ENCODE measurements at regions not wholly inside any gene's neighbourhood (a gene's known extent, or its start where the extent isn't known, plus 50 kb on each side); places are given as distances from the start of the nearest gene placed in this dataset.

GRCh38 chr4:12118651-12119213 lies 690.0 kb upstream of the HS3ST1 start:
- Histone ChIP-seq H3K14ac (ENCODE audit: insufficient read length) (no peak overlapping the region), H2BK5ac (ENCODE audit: low read depth, low read length) (no peak overlapping the region), H2BK20ac (ENCODE audit: low read length) (no peak overlapping the region), H3K79me1 (ENCODE audit: low read depth, low read length) (no peaks in the 10 kb centered on the region), H3K56ac (replicated peaks; ENCODE audit: insufficient read length, low read depth, low read length) (no peak overlapping the region), H3K36me3 (ENCODE audit: control insufficient read depth in 2 of 4, insufficient read depth in 4 of 4, low read length in 3 of 4) (no peaks in the 10 kb centered on the region), H2BK15ac (ENCODE audit: low read length) (no peak overlapping the region), H2BK120ac (replicated peaks; ENCODE audit: low read depth, low read length) (no peak overlapping the region), H3K9ac (replicated peaks in 1 of 4; ENCODE audit: extremely low read depth in 1 of 4, low read depth in 3 of 4, low read length in 3 of 4) (no peak overlapping the region), H3K9me3 (ENCODE audit: insufficient read depth in 2 of 2, low read depth in 1 of 2, low read length in 1 of 2) (peaks cover 0 to 3% of the 10 kb centered on the region in 2 experiments; a peak in 3 of 4 replicates), H2BK12ac (ENCODE audit: low read depth, low read length) (no peak overlapping the region), H2AK5ac (ENCODE audit: low read depth, low read length) (no peak overlapping the region), H3K18ac (ENCODE audit: extremely low read depth, low read length) (no peak overlapping the region), H4K5ac (ENCODE audit: insufficient read length, low read depth, low read length) (no peak overlapping the region), H3K4ac (replicated peaks; ENCODE audit: insufficient read length, low read depth, low read length) (no peak overlapping the region), H3K79me2 (ENCODE audit: control insufficient read depth in 1 of 2, insufficient read depth in 2 of 2, low read length in 2 of 2) (no peaks in the 10 kb centered on the region), H4K91ac (replicated peaks; ENCODE audit: insufficient read length, low read length) (no peak overlapping the region), H3K4me1 (replicated peaks in 1 of 4; ENCODE audit: control insufficient read depth in 3 of 4, insufficient read depth in 4 of 4, low read length in 3 of 4) (no peaks in the 10 kb centered on the region), H3K27me3 (replicated peaks in 1 of 4; ENCODE audit: control insufficient read depth in 3 of 4, extremely low read depth in 1 of 4, insufficient read depth in 3 of 4, low read length in 3 of 4) (no peaks in the 10 kb centered on the region), H3K23me2 (ENCODE audit: low read depth, low read length) (no peaks in the 10 kb centered on the region), H4K20me1 (replicated peaks in 1 of 2; ENCODE audit: control insufficient read depth in 1 of 2, insufficient read depth in 2 of 2, low read length in 2 of 2) (no peaks in the 10 kb centered on the region), H4K8ac (ENCODE audit: extremely low read depth, insufficient read depth, low read length) (no peak overlapping the region), H3K27ac (ENCODE audit: low read depth, low read length) (no peak overlapping the region), H3K4me2 (ENCODE audit: insufficient read depth in 1 of 2, low read depth in 2 of 2, low read length in 2 of 2) (no peak overlapping the region), H3K4me3 (ENCODE audit: extremely low read depth in 1 of 4, insufficient read depth in 2 of 4, low read depth in 3 of 4, low read length in 4 of 4) (no peak overlapping the region), H2AFZ (ENCODE audit: low read length) (no peak overlapping the region), H3K23ac (ENCODE audit: insufficient read length) (no peak overlapping the region)
- FAIRE-seq: no peak
- DNase-seq (ENCODE audit: low read depth in 1 of 2, low spot score in 2 of 2): no peak
- ChIA-PET CTCF (ENCODE audit: partially characterized antibody) (interaction anchor here (0.9 kb wide), 1 partner anchor 77 kb away, joined by 4 read pairs; no protein-coding TSS in a partner anchor), POLR2A (ENCODE audit: partially characterized antibody) (no interaction called here)
- TF ChIP-seq SP1 (IDR thresholded peaks at IDR 0.05; ENCODE audit: low read depth, low read length): no peak
- no peak for TF ChIP-seq RNF2 (IDR thresholded peaks at IDR 0.05; ENCODE audit: borderline replicate concordance, low read depth, low read length, missing control alignments, poor library complexity, severe bottlenecking)
- no peak for TF ChIP-seq ASH2L (IDR thresholded peaks at IDR 0.05; ENCODE audit: low read length)
- no peak for TF ChIP-seq TCF12 (IDR thresholded peaks at IDR 0.05; ENCODE audit: low read depth, low read length)
- 92% methylated on average over 2 of the region's 2 CpGs; no CpG with 5 or more reads in 1 of the 2 experiments for WGBS, 2 experiments (ENCODE audit: extremely low coverage in 1 of 2, insufficient coverage in 1 of 2, insufficient read length in 1 of 2, insufficient replicate concordance in 2 of 2, low coverage in 1 of 2, low lambda C conversion rate in 2 of 2, missing lambda C conversion rate in 1 of 2)
